ENCODE measurements at regions not wholly inside any gene's neighbourhood (a gene's known extent, or its start where the extent isn't known, plus 50 kb on each side); places are given as distances from the start of the nearest gene placed in this dataset.

DNA sequence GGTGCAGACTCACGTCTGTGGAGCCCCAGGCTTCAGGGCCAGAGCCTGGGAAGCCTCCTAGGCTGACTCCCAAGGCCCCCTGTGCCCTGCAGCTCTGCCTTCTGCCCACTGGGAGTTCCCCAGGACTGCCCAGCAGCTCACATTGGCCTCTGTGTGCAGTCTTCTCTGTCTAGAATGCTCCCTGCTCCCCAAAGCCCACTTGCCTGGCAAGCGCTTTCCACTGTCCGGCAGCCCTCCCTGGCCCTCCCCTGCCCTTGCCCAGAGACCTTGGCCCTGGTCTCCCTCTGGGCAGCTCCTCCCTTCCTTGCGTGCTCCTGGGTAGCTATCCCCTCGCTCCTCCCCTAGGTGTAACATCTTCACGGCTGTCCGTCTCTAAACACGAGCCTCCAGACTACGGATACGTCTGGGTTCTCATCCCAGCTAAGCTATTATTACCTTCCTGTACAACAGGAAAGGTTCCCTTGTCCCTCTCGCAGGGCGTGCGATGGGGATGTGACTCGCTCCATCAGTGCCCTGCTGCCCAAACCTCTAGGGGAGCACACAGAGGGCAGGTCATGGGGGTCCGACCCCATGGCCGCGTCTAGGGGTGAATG is 325.5 kb upstream of the RTL1 start:
- Histone ChIP-seq H3K36me3 (ENCODE audit: control insufficient read depth in 2 of 2, insufficient read depth in 2 of 2, low read length in 2 of 2) (no peaks in the 10 kb centered on the region), H3K9ac (ENCODE audit: low read length in 2 of 2) (no peak overlapping the region), H3K27me3 (ENCODE audit: control insufficient read depth in 1 of 2, insufficient read depth in 2 of 2, low read length in 2 of 2) (no peaks in the 10 kb centered on the region), H3K4me1 (ENCODE audit: control insufficient read depth, insufficient read depth, low read length) (peaks cover 5% of the 10 kb centered on the region), H3K9me3 (ENCODE audit: control insufficient read depth in 2 of 2, low read length in 2 of 2) (no peaks in the 10 kb centered on the region), H3K27ac (ENCODE audit: low read length) (no peak overlapping the region), H3K4me3 (ENCODE audit: low read length in 2 of 2) (no peak overlapping the region)

GRCh38 chr14:101229666-101230065 is 326.1 kb upstream of the RTL1 start:
- H3K27ac ChIP-seq (ENCODE audit: low read length): no peak overlapping the region
- H3K36me3 ChIP-seq (ENCODE audit: control insufficient read depth in 2 of 2, insufficient read depth in 2 of 2, low read length in 2 of 2): no peaks in the 10 kb centered on the region
- no peak overlapping the region for H3K4me3 ChIP-seq (ENCODE audit: low read length in 2 of 2)
- H3K27me3 ChIP-seq (ENCODE audit: control insufficient read depth in 1 of 2, insufficient read depth in 2 of 2, low read length in 2 of 2): no peaks in the 10 kb centered on the region
- H3K9ac ChIP-seq (ENCODE audit: low read length in 2 of 2): no peak overlapping the region
- H3K9me3 ChIP-seq (ENCODE audit: control insufficient read depth in 2 of 2, low read length in 2 of 2): no peaks in the 10 kb centered on the region
- H3K4me1 ChIP-seq (ENCODE audit: control insufficient read depth, insufficient read depth, low read length): peaks cover 5% of the 10 kb centered on the region

GRCh38 chr14:101230161-101230850 is 326.8 kb upstream of the RTL1 start:
- Histone ChIP-seq H3K36me3 (ENCODE audit: control insufficient read depth in 2 of 2, insufficient read depth in 2 of 2, low read length in 2 of 2) (no peaks in the 10 kb centered on the region), H3K27ac (ENCODE audit: low read length) (no peak overlapping the region), H3K9me3 (ENCODE audit: control insufficient read depth in 2 of 2, low read length in 2 of 2) (no peaks in the 10 kb centered on the region), H3K27me3 (ENCODE audit: control insufficient read depth in 1 of 2, insufficient read depth in 2 of 2, low read length in 2 of 2) (no peaks in the 10 kb centered on the region), H3K9ac (ENCODE audit: low read length in 2 of 2) (no peak overlapping the region), H3K4me3 (ENCODE audit: low read length in 2 of 2) (no peak overlapping the region), H3K4me1 (ENCODE audit: control insufficient read depth, insufficient read depth, low read length) (peaks cover 5% of the 10 kb centered on the region)

GRCh38 chr14:101230851-101231550 is 327.5 kb upstream of the RTL1 start:
- Histone ChIP-seq H3K27me3 (ENCODE audit: control insufficient read depth in 1 of 2, insufficient read depth in 2 of 2, low read length in 2 of 2) (no peaks in the 10 kb centered on the region), H3K4me3 (ENCODE audit: low read length in 2 of 2) (no peak overlapping the region), H3K36me3 (ENCODE audit: control insufficient read depth in 2 of 2, insufficient read depth in 2 of 2, low read length in 2 of 2) (no peaks in the 10 kb centered on the region), H3K27ac (ENCODE audit: low read length) (no peak overlapping the region), H3K9ac (ENCODE audit: low read length in 2 of 2) (no peak overlapping the region), H3K4me1 (ENCODE audit: control insufficient read depth, insufficient read depth, low read length) (peaks cover 5% of the 10 kb centered on the region), H3K9me3 (ENCODE audit: control insufficient read depth in 2 of 2, low read length in 2 of 2) (no peaks in the 10 kb centered on the region)

DNA sequence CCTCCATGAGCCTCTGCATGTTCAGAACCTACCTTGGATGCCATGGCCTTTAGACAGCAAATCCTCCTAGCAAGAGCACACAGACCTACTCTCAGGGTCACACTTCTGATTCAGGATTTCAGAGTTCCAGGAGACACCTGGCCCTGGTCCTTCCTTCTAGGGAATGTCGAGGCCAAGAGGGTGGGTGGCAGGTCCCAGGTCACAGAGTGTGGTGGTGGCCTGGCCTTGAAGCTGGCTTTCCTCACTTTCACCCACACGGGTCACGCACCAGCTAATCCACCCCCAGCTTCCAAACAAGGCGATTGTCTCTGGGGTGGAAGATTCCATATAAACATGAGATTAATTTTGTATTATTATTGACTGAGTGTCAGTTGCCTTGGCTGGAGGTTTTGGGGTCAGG is 328.3 kb upstream of the RTL1 start:
- Histone ChIP-seq H3K9ac (ENCODE audit: low read length in 2 of 2) (no peak overlapping the region), H3K4me1 (ENCODE audit: control insufficient read depth, insufficient read depth, low read length) (peaks cover 5% of the 10 kb centered on the region), H3K27ac (ENCODE audit: low read length) (no peak overlapping the region), H3K27me3 (ENCODE audit: control insufficient read depth in 1 of 2, insufficient read depth in 2 of 2, low read length in 2 of 2) (no peaks in the 10 kb centered on the region), H3K4me3 (ENCODE audit: low read length in 2 of 2) (no peak overlapping the region), H3K9me3 (ENCODE audit: control insufficient read depth in 2 of 2, low read length in 2 of 2) (no peaks in the 10 kb centered on the region), H3K36me3 (ENCODE audit: control insufficient read depth in 2 of 2, insufficient read depth in 2 of 2, low read length in 2 of 2) (no peaks in the 10 kb centered on the region)

DNA sequence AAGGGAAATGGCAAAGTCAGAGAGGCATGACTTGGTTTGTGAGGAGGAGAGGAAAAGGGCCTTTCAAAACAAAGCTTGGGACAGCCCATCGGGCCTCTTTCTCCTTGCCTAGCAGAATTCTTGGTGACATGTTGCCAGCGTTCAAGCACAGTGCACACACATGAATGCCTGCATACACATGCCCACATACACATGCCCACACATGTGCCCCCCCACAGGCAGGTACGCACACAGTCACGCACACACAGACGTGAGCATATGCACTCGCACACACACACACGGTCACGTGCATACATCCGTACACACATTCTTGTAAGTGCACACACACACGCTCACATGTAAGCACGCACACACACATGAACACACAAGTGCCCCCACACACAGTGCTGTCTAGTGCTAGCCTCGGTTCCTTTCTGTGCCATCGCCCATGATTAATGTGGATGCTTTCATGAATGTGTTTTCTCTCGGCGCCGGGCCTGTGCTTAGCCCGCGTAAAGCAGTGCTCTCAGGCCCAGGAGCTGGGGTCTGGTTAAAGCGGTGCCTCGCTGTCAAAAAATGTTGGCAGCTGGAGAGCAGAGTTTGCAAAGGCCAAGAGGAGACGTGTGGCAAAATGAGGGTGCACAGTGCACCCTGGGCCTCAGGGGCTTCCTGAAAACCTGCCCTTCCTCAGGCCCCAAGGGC is 328.8 kb upstream of the DIO3 start:
- H3K4me3 ChIP-seq (ENCODE audit: low read length in 2 of 2): no peak overlapping the region
- no peaks in the 10 kb centered on the region for H3K27me3 ChIP-seq (ENCODE audit: control insufficient read depth in 1 of 2, insufficient read depth in 2 of 2, low read length in 2 of 2)
- peaks cover 5% of the 10 kb centered on the region for H3K4me1 ChIP-seq (ENCODE audit: control insufficient read depth, insufficient read depth, low read length)
- no peak overlapping the region for H3K27ac ChIP-seq (ENCODE audit: low read length)
- H3K36me3 ChIP-seq (ENCODE audit: control insufficient read depth in 2 of 2, insufficient read depth in 2 of 2, low read length in 2 of 2): no peaks in the 10 kb centered on the region
- H3K9ac ChIP-seq (ENCODE audit: low read length in 2 of 2): no peak overlapping the region
- H3K9me3 ChIP-seq (ENCODE audit: control insufficient read depth in 2 of 2, low read length in 2 of 2): no peaks in the 10 kb centered on the region

DNA sequence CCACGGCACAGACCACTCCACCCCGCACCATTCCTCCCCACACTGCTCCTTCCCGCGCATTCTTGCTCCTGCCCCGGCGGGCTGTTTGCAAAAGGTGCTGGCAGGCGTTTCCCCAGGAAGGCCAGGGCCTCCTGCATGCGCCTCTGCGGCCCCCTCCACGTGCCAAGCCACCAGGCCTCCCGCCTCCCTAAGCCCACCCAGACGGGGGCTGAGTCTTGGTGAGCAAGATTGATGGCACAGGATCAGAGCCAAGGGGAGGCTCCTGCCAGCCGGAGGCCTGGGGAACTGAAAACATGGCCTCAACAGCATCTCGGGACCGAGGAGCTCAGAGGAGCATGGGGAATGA is 328.3 kb upstream of the DIO3 start:
- H3K9me3 ChIP-seq (ENCODE audit: control insufficient read depth in 2 of 2, low read length in 2 of 2): no peaks in the 10 kb centered on the region
- no peak overlapping the region for H3K9ac ChIP-seq (ENCODE audit: low read length in 2 of 2)
- no peak overlapping the region for H3K4me3 ChIP-seq (ENCODE audit: low read length in 2 of 2)
- no peak overlapping the region for H3K27ac ChIP-seq (ENCODE audit: low read length)
- H3K27me3 ChIP-seq (ENCODE audit: control insufficient read depth in 1 of 2, insufficient read depth in 2 of 2, low read length in 2 of 2): no peaks in the 10 kb centered on the region
- H3K36me3 ChIP-seq (ENCODE audit: control insufficient read depth in 2 of 2, insufficient read depth in 2 of 2, low read length in 2 of 2): no peaks in the 10 kb centered on the region
- peaks cover 5% of the 10 kb centered on the region for H3K4me1 ChIP-seq (ENCODE audit: control insufficient read depth, insufficient read depth, low read length)

- H3K27ac ChIP-seq (ENCODE audit: low read length): no peak overlapping the region
- H3K4me1 ChIP-seq (ENCODE audit: control insufficient read depth, insufficient read depth, low read length): peaks cover 5% of the 10 kb centered on the region
- no peak overlapping the region for H3K9ac ChIP-seq (ENCODE audit: low read length in 2 of 2)
- H3K27me3 ChIP-seq (ENCODE audit: control insufficient read depth in 1 of 2, insufficient read depth in 2 of 2, low read length in 2 of 2): no peaks in the 10 kb centered on the region
- H3K4me3 ChIP-seq (ENCODE audit: low read length in 2 of 2): no peak overlapping the region
- H3K9me3 ChIP-seq (ENCODE audit: control insufficient read depth in 2 of 2, low read length in 2 of 2): no peaks in the 10 kb centered on the region
- H3K36me3 ChIP-seq (ENCODE audit: control insufficient read depth in 2 of 2, insufficient read depth in 2 of 2, low read length in 2 of 2): no peaks in the 10 kb centered on the region
Measured at GRCh38 chr14:101233391-101233790, 327.9 kb upstream of the DIO3 start.

DNA sequence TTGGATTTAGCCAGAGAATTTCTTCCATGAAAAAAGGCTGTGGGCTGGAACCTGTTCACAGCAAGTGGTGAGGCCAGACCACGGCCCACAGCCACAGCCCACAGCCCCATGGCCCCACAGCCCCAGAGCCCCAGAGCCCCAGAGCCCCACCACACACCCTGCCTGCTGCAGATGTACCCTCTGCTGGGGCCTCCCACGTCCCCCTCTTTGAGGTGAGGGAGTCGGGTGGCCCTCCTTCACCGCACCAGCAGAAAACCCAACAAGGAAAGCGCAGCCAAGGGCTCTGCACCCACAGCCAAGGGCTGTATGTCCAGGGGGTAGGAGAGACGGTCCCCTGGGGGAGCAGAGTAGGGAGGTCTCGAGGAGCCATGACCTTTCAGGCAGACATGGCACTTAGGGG is 327.5 kb upstream of the DIO3 start:
- Histone ChIP-seq H3K36me3 (ENCODE audit: control insufficient read depth in 2 of 2, insufficient read depth in 2 of 2, low read length in 2 of 2) (no peaks in the 10 kb centered on the region), H3K4me1 (ENCODE audit: control insufficient read depth, insufficient read depth, low read length) (peaks cover 5% of the 10 kb centered on the region)

DNA sequence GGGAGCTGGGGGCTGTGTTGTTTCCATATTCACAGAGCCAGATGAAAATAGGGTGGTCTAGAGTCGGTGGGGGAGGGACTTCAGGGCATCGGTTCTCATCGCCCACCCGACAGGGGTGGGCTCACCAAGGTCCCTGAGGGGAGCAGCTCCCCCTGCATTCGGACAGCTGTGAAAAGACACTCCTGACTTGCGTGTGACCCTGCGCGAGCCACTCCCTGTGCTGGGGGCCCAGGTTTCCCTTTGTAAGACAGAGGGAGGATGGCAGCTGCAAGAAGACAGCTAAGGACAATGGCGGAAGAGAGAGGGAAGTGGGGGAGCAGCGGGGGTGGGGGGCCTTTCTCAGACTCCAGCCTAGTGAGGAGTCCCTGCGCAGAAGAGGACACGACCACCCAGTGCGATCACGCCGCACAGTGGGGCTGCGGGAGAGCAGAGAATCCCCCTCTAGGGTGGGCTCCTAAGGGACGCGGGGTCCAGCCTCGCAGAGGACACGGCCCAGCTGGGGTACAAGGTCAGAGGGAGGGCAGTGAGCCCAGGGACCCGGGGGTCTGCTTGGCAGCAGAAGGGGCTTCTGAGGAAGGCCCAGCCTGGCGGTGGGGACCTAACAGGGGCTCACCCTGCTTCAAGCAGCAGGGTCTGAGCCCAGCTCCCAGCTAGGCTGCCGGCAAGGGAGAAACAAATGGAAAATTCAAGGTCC is 326.9 kb upstream of the DIO3 start:
- H3K9me3 ChIP-seq (ENCODE audit: control insufficient read depth in 2 of 2, low read length in 2 of 2): no peaks in the 10 kb centered on the region

More for the DNA sequence above, 327.5 kb upstream of the DIO3 start:
- no peak overlapping the region for H3K9ac ChIP-seq (ENCODE audit: low read length in 2 of 2)
- H3K4me3 ChIP-seq (ENCODE audit: low read length in 2 of 2): no peak overlapping the region
- no peaks in the 10 kb centered on the region for H3K27me3 ChIP-seq (ENCODE audit: control insufficient read depth in 1 of 2, insufficient read depth in 2 of 2, low read length in 2 of 2)
- no peaks in the 10 kb centered on the region for H3K9me3 ChIP-seq (ENCODE audit: control insufficient read depth in 2 of 2, low read length in 2 of 2)
- H3K27ac ChIP-seq (ENCODE audit: low read length): no peak overlapping the region

More for the DNA sequence above, 326.9 kb upstream of the DIO3 start:
- Histone ChIP-seq H3K4me3 (ENCODE audit: low read length in 2 of 2) (no peak overlapping the region), H3K27me3 (ENCODE audit: control insufficient read depth in 1 of 2, insufficient read depth in 2 of 2, low read length in 2 of 2) (no peaks in the 10 kb centered on the region), H3K9ac (ENCODE audit: low read length in 2 of 2) (no peak overlapping the region), H3K4me1 (ENCODE audit: control insufficient read depth, insufficient read depth, low read length) (peaks cover 5% of the 10 kb centered on the region), H3K36me3 (ENCODE audit: control insufficient read depth in 2 of 2, insufficient read depth in 2 of 2, low read length in 2 of 2) (no peaks in the 10 kb centered on the region), H3K27ac (ENCODE audit: low read length) (no peak overlapping the region)

Data from stomach smooth muscle (tissue), 2 donors.